Adrenal gland (tissue), 5 donors: ENCODE measurements at regions not wholly inside any gene's neighbourhood (a gene's known extent, or its start where the extent isn't known, plus 50 kb on each side); places are given as distances from the start of the nearest gene placed in this dataset.

Experiments used
- POLR2A ChIP-seq, 2 donors: fragments of 450-650 bp; IDR thresholded peaks; one replicate each; pipeline ENCODE4 v1.6.1; 2017; ENCODE audit warnings: antibody characterized with exemption in 2 of 2, mild to moderate bottlenecking in 2 of 2, moderate library complexity in 1 of 2
- TF ChIP-seq, protein P1 (sequence below), 6 experiments: fragments of 450-650 bp in 4 of 6; fragments of 200-600 bp in 2 of 6; sonication (generic) in 1 of 6; IDR thresholded peaks; 1 replicate in 5 of 6; 2 replicates in 1 of 6; pipeline versions ENCODE4 v1.5.1 to v1.8.0; 2016 to 2021; ENCODE audit warnings: antibody characterized with exemption in 6 of 6, mild to moderate bottlenecking in 2 of 6, moderate library complexity in 1 of 6
- donor health status: DM: no; HTN: no; CAD: no.

DNA sequence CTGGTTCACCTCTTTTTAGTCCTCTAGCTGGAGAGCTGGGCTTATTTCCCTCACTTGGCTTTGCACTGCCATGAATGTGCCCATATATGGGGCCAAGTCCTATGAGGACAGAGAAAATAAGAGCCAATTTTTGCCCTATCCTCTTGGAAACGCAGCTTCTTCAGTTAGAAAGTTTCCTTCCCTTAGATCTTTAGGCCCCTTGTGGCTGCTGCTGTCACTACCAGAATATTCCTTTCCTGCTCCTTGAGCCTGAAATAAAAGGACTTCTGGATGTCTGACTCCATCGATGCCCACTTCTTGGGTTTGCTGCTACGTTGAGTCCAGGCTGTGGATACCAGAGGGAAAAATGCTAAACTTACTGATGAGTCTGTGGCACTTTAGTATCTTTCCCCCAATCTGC, 487.1 kb downstream of the GRIN2A start:
- TF ChIP-seq, protein P1, sequence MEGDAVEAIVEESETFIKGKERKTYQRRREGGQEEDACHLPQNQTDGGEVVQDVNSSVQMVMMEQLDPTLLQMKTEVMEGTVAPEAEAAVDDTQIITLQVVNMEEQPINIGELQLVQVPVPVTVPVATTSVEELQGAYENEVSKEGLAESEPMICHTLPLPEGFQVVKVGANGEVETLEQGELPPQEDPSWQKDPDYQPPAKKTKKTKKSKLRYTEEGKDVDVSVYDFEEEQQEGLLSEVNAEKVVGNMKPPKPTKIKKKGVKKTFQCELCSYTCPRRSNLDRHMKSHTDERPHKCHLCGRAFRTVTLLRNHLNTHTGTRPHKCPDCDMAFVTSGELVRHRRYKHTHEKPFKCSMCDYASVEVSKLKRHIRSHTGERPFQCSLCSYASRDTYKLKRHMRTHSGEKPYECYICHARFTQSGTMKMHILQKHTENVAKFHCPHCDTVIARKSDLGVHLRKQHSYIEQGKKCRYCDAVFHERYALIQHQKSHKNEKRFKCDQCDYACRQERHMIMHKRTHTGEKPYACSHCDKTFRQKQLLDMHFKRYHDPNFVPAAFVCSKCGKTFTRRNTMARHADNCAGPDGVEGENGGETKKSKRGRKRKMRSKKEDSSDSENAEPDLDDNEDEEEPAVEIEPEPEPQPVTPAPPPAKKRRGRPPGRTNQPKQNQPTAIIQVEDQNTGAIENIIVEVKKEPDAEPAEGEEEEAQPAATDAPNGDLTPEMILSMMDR (IDR thresholded peaks at IDR 0.05), result no peak
- no peak for TF ChIP-seq POLR2A (IDR thresholded peaks at IDR 0.05)
